HEK293T (cell line): ENCODE measurements at regions not wholly inside any gene's neighbourhood (a gene's known extent, or its start where the extent isn't known, plus 50 kb on each side); places are given as distances from the start of the nearest gene placed in this dataset.

Experiments used
- CTCF ChIA-PET: fragments of 350-600 bp; formaldehyde crosslinking; extraction: SDS; loops from one replicate; lab custom pipeline; 2021; ENCODE audit warnings: antibody characterized with exemption, inconsistent platforms; lab: Yijun Ruan, JAX
- POLR2A ChIA-PET: fragments of 350-600 bp; formaldehyde crosslinking; extraction: SDS; loops from one replicate; lab custom pipeline; 2020; ENCODE audit warnings: antibody characterized with exemption, inconsistent platforms; lab: Yijun Ruan, JAX
- DNase-seq: peaks from one replicate; pipeline ENCODE4 v3.0.0; 2012; ENCODE audit warnings: mixed read lengths; ENCODE audit errors: extremely low spot score
- ARNT ChIP-seq: fragments of 450-650 bp; IDR thresholded peaks from 2 replicates; pipeline ENCODE4 v1.6.1; 2017; ENCODE audit warnings: mild to moderate bottlenecking
- BHLHE40 ChIP-seq: fragments of 450-650 bp; IDR thresholded peaks from 2 replicates; pipeline ENCODE4 v1.6.1; 2016; ENCODE audit warnings: mild to moderate bottlenecking, moderate library complexity, borderline replicate concordance
- CTBP1 ChIP-seq: fragments of 450-650 bp; IDR thresholded peaks from 2 replicates; pipeline ENCODE4 v1.6.1; 2016; ENCODE audit warnings: borderline replicate concordance
- ELF4 ChIP-seq: fragments of 450-650 bp; IDR thresholded peaks from 2 replicates; pipeline ENCODE4 v1.6.1; 2017; ENCODE audit warnings: antibody characterized with exemption
- FOXA1 ChIP-seq: fragments of 450-650 bp; IDR thresholded peaks from 2 replicates; pipeline ENCODE4 v1.6.1; 2016; ENCODE audit warnings: mild to moderate bottlenecking
- FOXK2 ChIP-seq: fragments of 450-650 bp; IDR thresholded peaks from 2 replicates; pipeline ENCODE4 v1.6.1; 2016; ENCODE audit warnings: mild to moderate bottlenecking
- FOXM1 ChIP-seq: fragments of 450-650 bp; IDR thresholded peaks from 2 replicates; pipeline ENCODE4 v1.6.1; 2017; ENCODE audit warnings: mild to moderate bottlenecking, borderline replicate concordance
- HDGF ChIP-seq: fragments of 450-650 bp; IDR thresholded peaks from 2 replicates; pipeline ENCODE4 v1.6.1; 2017; ENCODE audit warnings: antibody characterized with exemption, borderline replicate concordance
- L3MBTL2 ChIP-seq: fragments of 450-650 bp; conservative IDR thresholded peaks from 2 replicates; pipeline ENCODE4 v1.6.1; 2016; ENCODE audit warnings: mild to moderate bottlenecking
- LEF1 ChIP-seq: fragments of 450-650 bp; IDR thresholded peaks from 2 replicates; pipeline ENCODE4 v1.6.1; 2017; ENCODE audit warnings: mild to moderate bottlenecking, borderline replicate concordance
- NFRKB ChIP-seq: fragments of 450-650 bp; IDR thresholded peaks from 2 replicates; pipeline ENCODE4 v1.6.1; 2016; ENCODE audit warnings: mild to moderate bottlenecking, moderate library complexity
- SP1 ChIP-seq: fragments of 450-650 bp; IDR thresholded peaks from 2 replicates; pipeline ENCODE4 v1.6.1; 2017
- SUZ12 ChIP-seq: fragments of 450-650 bp; IDR thresholded peaks from 2 replicates; pipeline ENCODE4 v1.6.1; 2016; ENCODE audit warnings: mild to moderate bottlenecking
- TARDBP ChIP-seq: fragments of 450-650 bp; IDR thresholded peaks from 2 replicates; pipeline ENCODE4 v1.6.1; 2016
- ZNF384 ChIP-seq: fragments of 450-650 bp; IDR thresholded peaks from 2 replicates; pipeline ENCODE4 v1.6.1; 2016
- TF ChIP-seq, protein P1 (sequence below): fragments of 450-650 bp; IDR thresholded peaks from 2 replicates; pipeline ENCODE4 v1.6.1; 2016

DNA sequence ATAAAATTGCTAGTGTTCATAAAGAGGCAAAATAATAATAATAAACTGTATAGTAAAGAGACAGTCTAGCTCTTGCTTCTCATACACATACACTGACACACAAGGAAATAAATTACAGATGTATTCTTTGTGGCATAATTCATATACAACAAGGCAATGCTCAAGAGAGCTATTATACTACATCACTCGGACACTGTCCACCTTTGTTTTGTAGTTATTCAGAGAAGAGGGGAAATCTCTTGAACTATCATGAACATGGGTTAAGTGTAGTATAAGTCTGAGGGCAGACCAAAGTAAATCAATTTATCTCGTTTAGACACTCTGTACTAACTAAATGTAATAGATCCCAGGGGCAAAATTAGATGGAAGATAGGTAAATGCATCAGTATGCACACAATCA, 72.7 kb upstream of the PHIP start:
- TF ChIP-seq FOXA1 (no peak), SP1 (no peak), HDGF (no peak)
- POLR2A ChIA-PET: no interaction called here
- CTCF ChIA-PET: interaction anchor here (0.5 kb wide), 1 partner anchor 24 kb away, joined by 3 read pairs; no protein-coding TSS in a partner anchor
- no peak for DNase-seq

DNA sequence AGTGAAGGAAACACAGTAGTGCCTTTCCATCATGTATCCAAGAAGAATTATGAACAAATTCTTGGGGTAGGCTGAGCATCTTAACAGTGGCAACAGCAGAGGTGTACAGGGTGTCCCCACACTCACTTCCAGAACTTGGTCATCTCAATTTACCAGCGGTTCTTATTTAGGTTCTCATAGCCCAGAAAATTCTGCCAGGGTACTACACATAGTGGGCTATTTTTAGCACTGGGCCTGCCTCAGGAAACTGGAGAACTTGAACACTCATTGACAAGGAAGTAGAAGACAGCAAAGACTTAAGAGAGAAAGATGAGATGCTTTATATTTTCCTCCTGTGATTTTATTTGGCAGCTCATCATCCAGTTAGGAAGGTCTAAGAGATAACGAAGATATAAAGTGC, 71.8 kb upstream of the PHIP start:
- no peak for DNase-seq
- POLR2A ChIA-PET: no interaction called here
- no peak for TF ChIP-seq HDGF
- TF ChIP-seq NFRKB: no peak
- TF ChIP-seq ZNF384: no peak
- no peak for TF ChIP-seq TARDBP
- no peak for TF ChIP-seq FOXK2
- TF ChIP-seq, protein P1, sequence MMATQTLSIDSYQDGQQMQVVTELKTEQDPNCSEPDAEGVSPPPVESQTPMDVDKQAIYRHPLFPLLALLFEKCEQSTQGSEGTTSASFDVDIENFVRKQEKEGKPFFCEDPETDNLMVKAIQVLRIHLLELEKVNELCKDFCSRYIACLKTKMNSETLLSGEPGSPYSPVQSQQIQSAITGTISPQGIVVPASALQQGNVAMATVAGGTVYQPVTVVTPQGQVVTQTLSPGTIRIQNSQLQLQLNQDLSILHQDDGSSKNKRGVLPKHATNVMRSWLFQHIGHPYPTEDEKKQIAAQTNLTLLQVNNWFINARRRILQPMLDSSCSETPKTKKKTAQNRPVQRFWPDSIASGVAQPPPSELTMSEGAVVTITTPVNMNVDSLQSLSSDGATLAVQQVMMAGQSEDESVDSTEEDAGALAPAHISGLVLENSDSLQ: no peak
- no peak for TF ChIP-seq FOXA1
- CTCF ChIA-PET: no interaction called here

DNA sequence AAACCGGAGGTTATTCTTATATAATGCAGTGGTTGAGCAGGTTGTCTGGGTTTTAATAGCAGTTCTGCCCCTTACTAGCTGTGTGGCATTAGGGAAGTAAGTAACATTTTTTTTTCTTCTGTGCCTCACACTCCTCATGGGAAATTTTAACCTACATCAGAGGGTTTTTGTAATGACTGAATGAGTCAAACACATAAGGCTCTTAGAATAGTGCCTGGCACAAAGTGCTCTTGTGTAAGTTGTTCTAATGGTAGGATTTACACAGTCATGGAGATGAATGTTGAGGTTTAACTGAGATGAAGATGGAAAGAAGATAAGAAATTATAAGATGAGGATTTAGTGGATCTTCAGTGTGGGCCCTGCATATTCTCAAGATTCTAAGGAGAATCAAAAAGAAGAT, 68.4 kb upstream of the PHIP start:
- ChIA-PET POLR2A (no interaction called here), CTCF (no interaction called here)
- TF ChIP-seq NFRKB: no peak
- no peak for TF ChIP-seq FOXM1
- no peak for TF ChIP-seq BHLHE40
- TF ChIP-seq HDGF: no peak
- no peak for TF ChIP-seq ELF4
- TF ChIP-seq ZNF384: no peak
- no peak for TF ChIP-seq SUZ12
- no peak for TF ChIP-seq CTBP1
- TF ChIP-seq TARDBP: no peak
- no peak for TF ChIP-seq L3MBTL2
- no peak for TF ChIP-seq SP1
- no peak for DNase-seq

GRCh38 chr6:79145301-79145700, 67.2 kb upstream of the PHIP start:
- CTCF ChIA-PET: no interaction called here
- DNase-seq: no peak
- no peak for TF ChIP-seq FOXK2
- POLR2A ChIA-PET: no interaction called here

DNA sequence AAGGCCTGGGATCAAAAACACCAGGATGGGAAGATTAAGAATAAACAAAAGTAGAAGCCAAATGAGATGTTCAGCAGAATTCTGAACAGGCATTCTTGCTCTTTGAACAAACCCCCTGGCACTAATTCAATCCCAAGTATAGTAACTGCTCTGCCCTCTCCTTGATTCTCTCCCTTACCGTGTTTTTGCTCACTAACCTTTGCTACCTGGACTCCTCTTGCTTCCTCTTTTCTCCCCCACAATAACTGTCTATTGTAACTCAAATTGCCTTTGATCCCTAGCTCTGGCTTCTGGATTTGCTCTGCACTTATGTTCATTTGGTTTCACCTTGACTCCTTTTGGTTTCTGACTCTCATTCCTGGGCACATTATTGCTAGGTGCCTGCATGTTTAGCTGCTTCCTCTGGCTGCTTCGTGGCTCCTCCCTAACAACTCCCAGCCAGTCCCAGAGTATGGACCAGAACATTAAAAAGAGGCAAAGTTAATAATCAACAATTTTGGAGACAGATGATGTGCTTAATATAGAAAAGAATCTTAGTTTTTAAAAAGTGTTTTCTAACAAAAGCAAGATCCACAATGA, 65.4 kb upstream of the PHIP start:
- CTCF ChIA-PET: interaction anchor here (0.6 kb wide), 1 partner anchor 202 kb away, joined by 3 read pairs; no protein-coding TSS in a partner anchor
- POLR2A ChIA-PET: no interaction called here
- no peak for DNase-seq
- no peak for TF ChIP-seq FOXM1

GRCh38 chr6:79138146-79138545, 60.1 kb upstream of the PHIP start:
- TF ChIP-seq ARNT (no peak), L3MBTL2 (no peak), FOXM1 (no peak), SP1 (no peak), ZNF384 (no peak), FOXA1 (no peak), LEF1 (no peak), HDGF (no peak), CTBP1 (no peak), SUZ12 (no peak), TARDBP (no peak), ELF4 (no peak), FOXK2 (no peak), BHLHE40 (no peak), NFRKB (no peak)
- TF ChIP-seq, protein P1: no peak
- DNase-seq: no peak
- ChIA-PET POLR2A (no interaction called here), CTCF (no interaction called here)

- ChIA-PET POLR2A (no interaction called here), CTCF (no interaction called here)
- TF ChIP-seq SP1: no peak
- no peak for DNase-seq
These were observed 59.6 kb upstream of the PHIP start for GRCh38 chr6:79137671-79138070.

DNA sequence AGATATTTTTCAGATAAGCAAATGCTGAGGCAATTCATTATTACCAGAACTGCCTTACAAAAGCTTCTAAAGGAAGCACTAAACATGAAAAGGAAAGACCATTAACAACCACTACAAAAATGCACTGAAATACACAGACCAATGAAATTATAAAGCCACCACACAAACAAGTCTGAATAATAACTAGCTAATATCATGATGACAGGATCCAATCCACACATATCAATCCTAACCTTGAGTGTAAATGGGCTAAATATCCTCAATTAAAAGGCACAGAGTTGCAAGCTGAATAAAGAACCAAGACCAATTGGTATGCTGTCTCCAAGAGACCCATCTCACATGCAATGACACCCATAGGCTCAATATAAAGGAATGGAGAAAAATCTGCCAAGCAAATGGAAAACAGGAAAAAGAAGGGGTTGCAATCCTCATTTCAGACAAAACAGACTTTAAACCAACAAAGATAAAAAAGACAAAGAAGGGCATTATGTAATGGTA, 58.0 kb upstream of the PHIP start:
- no peak for TF ChIP-seq FOXK2
- TF ChIP-seq, protein P1: no peak
- TF ChIP-seq SP1: no peak
- TF ChIP-seq HDGF: no peak
- TF ChIP-seq L3MBTL2: no peak
- TF ChIP-seq CTBP1: no peak
- TF ChIP-seq TARDBP: no peak
- no peak for TF ChIP-seq BHLHE40
- TF ChIP-seq SUZ12: no peak
- ChIA-PET CTCF (no interaction called here), POLR2A (no interaction called here)
- no peak for DNase-seq
